SK-N-SH (cell line): ENCODE measurements at regions not wholly inside any gene's neighbourhood (a gene's known extent, or its start where the extent isn't known, plus 50 kb on each side); places are given as distances from the start of the nearest gene placed in this dataset.

ENCODE experiments used
- CTCF ChIA-PET: fragments of 300-600, 350-600 bp; formaldehyde crosslinking; extraction: SDS; loops from one replicate; lab custom pipeline; 2021; lab: Yijun Ruan, JAX
- POLR2A ChIA-PET: fragments of 350-600 bp; sonication (Branson Sonifier 250); formaldehyde crosslinking; extraction: SDS; loops from one replicate; lab custom pipeline; 2020; ENCODE audit warnings: antibody characterized with exemption, inconsistent platforms; lab: Yijun Ruan, JAX
- DNase-seq: peaks from one replicate; pipeline ENCODE4 v3.0.0; 2012
- H2AFZ ChIP-seq: fragments of 200-600 bp; sonication (generic); 2 replicates; pipeline ENCODE4 v1.8.1; 2016; ENCODE audit warnings: antibody characterized with exemption, mild to moderate bottlenecking, low read depth
- H3F3A ChIP-seq: fragments of 200-600 bp; sonication (generic); replicated peaks from 2 replicates; pipeline ENCODE3; 2016; ENCODE audit warnings: antibody characterized with exemption, mild to moderate bottlenecking; ENCODE audit not compliant: insufficient read depth
- H3K27ac ChIP-seq, 2 experiments: fragments of 200-500 bp in 1 of 2; fragments of 200-600 bp in 1 of 2; sonication (Bioruptor generic) in 1 of 2; sonication (generic), shearing (Covaris generic) in 1 of 2; 2 replicates each; pipeline versions ENCODE4 v1.5.1 to v1.6.1; 2014 to 2016; ENCODE audit warnings: low read depth in 2 of 2, inconsistent platforms in 1 of 2, low read length in 1 of 2, mild to moderate bottlenecking in 1 of 2, mixed read lengths in 1 of 2
- H3K27me3 ChIP-seq: fragments of 200-600 bp; sonication (generic), shearing (Covaris generic); 2 replicates; pipeline ENCODE4 v1.6.1; 2016; ENCODE audit warnings: mixed run types; ENCODE audit not compliant: insufficient read depth
- H3K36me3 ChIP-seq, 2 experiments: fragments of 200-500 bp in 1 of 2; fragments of 200-600 bp in 1 of 2; sonication (Bioruptor generic) in 1 of 2; sonication (generic) in 1 of 2; replicated peaks in 1 of 2; 2 replicates each; pipeline versions ENCODE3 to v1.5.1; 2014 to 2016; ENCODE audit warnings: low read length in 1 of 2, mild to moderate bottlenecking in 1 of 2; ENCODE audit not compliant: insufficient read depth in 2 of 2, control insufficient read depth in 1 of 2
- H3K4me1 ChIP-seq, 2 experiments: fragments of 200-500 bp in 1 of 2; fragments of 200-600 bp in 1 of 2; sonication (Bioruptor generic) in 1 of 2; sonication (generic), shearing (Covaris generic) in 1 of 2; 2 replicates each; pipeline versions ENCODE4 v1.5.1 to v1.6.1; 2014 to 2016; ENCODE audit warnings: low read depth in 1 of 2, low read length in 1 of 2, mixed run types in 1 of 2; ENCODE audit not compliant: insufficient read depth in 2 of 2, control insufficient read depth in 1 of 2
- H3K4me2 ChIP-seq: fragments of 200-600 bp; sonication (generic), shearing (Covaris generic); 2 replicates; pipeline ENCODE4 v1.6.1; 2017; ENCODE audit warnings: mixed run types
- H3K4me3 ChIP-seq, 2 experiments: fragments of 200-500 bp in 1 of 2; fragments of 200-600 bp in 1 of 2; sonication (Bioruptor generic) in 1 of 2; sonication (generic), shearing (Covaris generic) in 1 of 2; 2 replicates each; pipeline versions ENCODE4 v1.5.1 to v1.8.1; 2014 to 2016; ENCODE audit warnings: low read depth in 2 of 2, inconsistent platforms in 1 of 2, low read length in 1 of 2, mild to moderate bottlenecking in 1 of 2, mixed read lengths in 1 of 2, moderate library complexity in 1 of 2
- H3K79me2 ChIP-seq: fragments of 200-600 bp; sonication (generic); 2 replicates; pipeline ENCODE4 v1.8.1; 2017; ENCODE audit warnings: mild to moderate bottlenecking; ENCODE audit not compliant: insufficient read depth
- H3K9ac ChIP-seq: fragments of 200-600 bp; sonication (generic); 2 replicates; pipeline ENCODE4 v1.6.1; 2017; ENCODE audit warnings: mixed run types
- H3K9me2 ChIP-seq: fragments of 200-600 bp; sonication (generic); 2 replicates; pipeline ENCODE4 v1.6.1; 2017; ENCODE audit warnings: mixed run types
- H3K9me3 ChIP-seq: fragments of 200-600 bp; sonication (generic); 2 replicates; pipeline ENCODE4 v1.6.1; 2017; ENCODE audit warnings: mixed run types, mild to moderate bottlenecking, moderate library complexity
- H4K20me1 ChIP-seq: fragments of 200-600 bp; sonication (generic); 2 replicates; pipeline ENCODE4 v1.6.1; 2017; ENCODE audit warnings: mild to moderate bottlenecking, mixed run types; ENCODE audit not compliant: insufficient read depth
- CHD2 ChIP-seq: fragments of 150-350 bp; IDR thresholded peaks from 2 replicates; pipeline ENCODE4 v1.6.1; 2018; ENCODE audit warnings: low read length; ENCODE audit not compliant: partially characterized antibody
- ELF1 ChIP-seq: IDR thresholded peaks from 2 replicates; pipeline ENCODE4 v1.4.0; 2012
- EP300 ChIP-seq, 2 experiments: IDR thresholded peaks; 2 replicates each; pipeline versions ENCODE4 v1.4.0 to v1.6.1; 2012; ENCODE audit warnings: borderline replicate concordance in 1 of 2, low read depth in 1 of 2, low read length in 1 of 2
- FOXJ3 ChIP-seq: sonication (generic); formaldehyde crosslinking; IDR thresholded peaks from 2 replicates; pipeline ENCODE4 v1.5.1; 2020; ENCODE audit warnings: mild to moderate bottlenecking, missing genetic modification reagents
- FOXM1 ChIP-seq: IDR thresholded peaks from 2 replicates; pipeline ENCODE4 v1.4.0; 2012; ENCODE audit warnings: low read depth, mild to moderate bottlenecking
- GATA2 ChIP-seq: sonication (generic); formaldehyde crosslinking; IDR thresholded peaks from 2 replicates; pipeline ENCODE4 v1.5.0; 2020; ENCODE audit warnings: mild to moderate bottlenecking, missing genetic modification reagents
- JUND ChIP-seq: IDR thresholded peaks from 2 replicates; pipeline ENCODE4 v1.4.0; 2012
- MEF2A ChIP-seq: IDR thresholded peaks from 2 replicates; pipeline ENCODE4 v1.4.0; 2012; ENCODE audit warnings: low read depth, borderline replicate concordance
- NFIC ChIP-seq: IDR thresholded peaks from 2 replicates; pipeline ENCODE4 v1.4.0; 2012; ENCODE audit warnings: borderline replicate concordance
- POLR2AphosphoS5 ChIP-seq: IDR thresholded peaks from 2 replicates; pipeline ENCODE4 v1.6.1; 2012; ENCODE audit warnings: low read depth, low read length
- RAD21 ChIP-seq: IDR thresholded peaks from 2 replicates; pipeline ENCODE4 v1.6.1; 2012; ENCODE audit warnings: mild to moderate bottlenecking, low read length
- RCOR1 ChIP-seq: fragments of 150-350 bp; IDR thresholded peaks from 2 replicates; pipeline ENCODE4 v1.6.1; 2017; ENCODE audit warnings: antibody characterized with exemption, low read length
- RFX5 ChIP-seq: IDR thresholded peaks from 2 replicates; pipeline ENCODE4 v1.6.1; 2012; ENCODE audit warnings: mild to moderate bottlenecking, improper control_type of control experiment, low read length
- RXRA ChIP-seq: IDR thresholded peaks from 2 replicates; pipeline ENCODE4 v1.4.0; 2012; ENCODE audit warnings: low read depth, mild to moderate bottlenecking, borderline replicate concordance
- SMC3 ChIP-seq: IDR thresholded peaks from 2 replicates; pipeline ENCODE4 v1.6.1; 2012; ENCODE audit warnings: low read depth, low read length, improper control_type of control experiment
- TAF1 ChIP-seq: IDR thresholded peaks from 2 replicates; pipeline ENCODE4 v1.6.1; 2012; ENCODE audit warnings: low read depth, mild to moderate bottlenecking, low read length, moderate library complexity, borderline replicate concordance
- TCF12 ChIP-seq: IDR thresholded peaks from 2 replicates; pipeline ENCODE4 v1.4.0; 2012
- TEAD4 ChIP-seq: IDR thresholded peaks from 2 replicates; pipeline ENCODE4 v1.4.0; 2012; ENCODE audit warnings: mild to moderate bottlenecking, borderline replicate concordance; ENCODE audit not compliant: insufficient read depth
- YY1 ChIP-seq: IDR thresholded peaks from 2 replicates; pipeline ENCODE4 v1.4.0; 2012; ENCODE audit warnings: low read depth, mild to moderate bottlenecking
- WGBS: methylation state at CpG from one replicate; pipeline ENCODE4 v1.1.6; 2017; ENCODE audit warnings: low lambda C conversion rate; 5-methylcytosine and 5-hydroxymethylcytosine counted together
- TF ChIP-seq, protein P1 (sequence below): IDR thresholded peaks from 2 replicates; pipeline ENCODE4 v1.4.0; 2012; ENCODE audit warnings: low read depth, borderline replicate concordance
- TF ChIP-seq, protein P2 (sequence below): IDR thresholded peaks from 2 replicates; pipeline ENCODE4 v1.4.0; 2012; ENCODE audit warnings: low read depth, borderline replicate concordance
- TF ChIP-seq, protein P3 (sequence below): fragments of 150-350 bp; IDR thresholded peaks from 2 replicates; pipeline ENCODE4 v1.6.1; 2017; ENCODE audit warnings: antibody characterized with exemption, low read length, low read depth, borderline replicate concordance
- TF ChIP-seq, protein P4 (sequence below): IDR thresholded peaks from 2 replicates; pipeline ENCODE4 v1.4.0; 2012; ENCODE audit warnings: low read depth
- TF ChIP-seq, protein P5 (sequence below): fragments of 150-350 bp; IDR thresholded peaks from 2 replicates; pipeline ENCODE4 v1.6.1; 2016; ENCODE audit warnings: mild to moderate bottlenecking, low read depth, low read length
- TF ChIP-seq, protein P6 (sequence below): IDR thresholded peaks from 2 replicates; pipeline ENCODE4; 2012
- TF ChIP-seq, protein P7 (sequence below): IDR thresholded peaks from 2 replicates; pipeline ENCODE4 v1.6.1; 2012; ENCODE audit warnings: mild to moderate bottlenecking, low read depth, low read length, moderate library complexity

DNA sequence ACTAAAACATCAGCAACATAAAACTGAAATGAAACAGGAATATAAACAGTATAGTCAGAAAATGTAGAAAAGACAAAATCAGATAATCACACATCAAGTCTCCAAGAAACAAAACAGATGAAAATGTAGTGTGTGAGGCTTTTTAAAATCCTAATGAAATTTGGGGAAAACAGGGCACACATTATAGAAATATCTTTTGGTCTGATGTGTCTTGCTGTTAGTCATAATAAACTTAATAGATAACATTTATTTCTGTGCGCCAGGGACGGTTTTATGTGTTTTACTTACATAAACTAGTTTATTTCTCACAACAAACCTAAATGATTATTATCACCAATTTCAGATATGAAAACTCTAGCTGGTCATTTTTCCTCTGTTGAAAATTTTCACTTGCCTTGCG is 293.9 kb upstream of the GATB start:
- no peaks in the 10 kb centered on the region for H3K27me3 ChIP-seq
- H3K4me2 ChIP-seq, result no peak overlapping the region
- H3K79me2 ChIP-seq, result no peaks in the 10 kb centered on the region
- H2AFZ ChIP-seq, result no peak overlapping the region
- no peak overlapping the region for H3K4me3 ChIP-seq
- no peak overlapping the region for H3K9ac ChIP-seq
- peak overlapping the region in 1 of 2 experiments; percentile 85; a peak in 2 of 4 replicates for H3K27ac ChIP-seq
- no peaks in the 10 kb centered on the region for H4K20me1 ChIP-seq
- CTCF ChIA-PET, result interaction anchor here (1.0 kb wide), 1 partner anchor 9 kb away, joined by 4 read pairs; no protein-coding TSS in a partner anchor
- H3F3A ChIP-seq, result no peaks in the 10 kb centered on the region
- 16% methylated on average over 3 of the region's 3 CpGs for WGBS
- POLR2A ChIA-PET, result no interaction called here
- H3K36me3 ChIP-seq, result no peaks in the 10 kb centered on the region
- no peaks in the 10 kb centered on the region for H3K9me2 ChIP-seq
- peaks cover 0 to 2% of the 10 kb centered on the region in 2 experiments; a peak in 2 of 4 replicates for H3K4me1 ChIP-seq
- H3K9me3 ChIP-seq, result no peaks in the 10 kb centered on the region
- peak; percentile 31 for DNase-seq
- TF ChIP-seq, protein P1, sequence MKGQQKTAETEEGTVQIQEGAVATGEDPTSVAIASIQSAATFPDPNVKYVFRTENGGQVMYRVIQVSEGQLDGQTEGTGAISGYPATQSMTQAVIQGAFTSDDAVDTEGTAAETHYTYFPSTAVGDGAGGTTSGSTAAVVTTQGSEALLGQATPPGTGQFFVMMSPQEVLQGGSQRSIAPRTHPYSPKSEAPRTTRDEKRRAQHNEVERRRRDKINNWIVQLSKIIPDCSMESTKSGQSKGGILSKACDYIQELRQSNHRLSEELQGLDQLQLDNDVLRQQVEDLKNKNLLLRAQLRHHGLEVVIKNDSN, result no peak
- no peak for TF ChIP-seq SMC3
- TF ChIP-seq, protein P2, sequence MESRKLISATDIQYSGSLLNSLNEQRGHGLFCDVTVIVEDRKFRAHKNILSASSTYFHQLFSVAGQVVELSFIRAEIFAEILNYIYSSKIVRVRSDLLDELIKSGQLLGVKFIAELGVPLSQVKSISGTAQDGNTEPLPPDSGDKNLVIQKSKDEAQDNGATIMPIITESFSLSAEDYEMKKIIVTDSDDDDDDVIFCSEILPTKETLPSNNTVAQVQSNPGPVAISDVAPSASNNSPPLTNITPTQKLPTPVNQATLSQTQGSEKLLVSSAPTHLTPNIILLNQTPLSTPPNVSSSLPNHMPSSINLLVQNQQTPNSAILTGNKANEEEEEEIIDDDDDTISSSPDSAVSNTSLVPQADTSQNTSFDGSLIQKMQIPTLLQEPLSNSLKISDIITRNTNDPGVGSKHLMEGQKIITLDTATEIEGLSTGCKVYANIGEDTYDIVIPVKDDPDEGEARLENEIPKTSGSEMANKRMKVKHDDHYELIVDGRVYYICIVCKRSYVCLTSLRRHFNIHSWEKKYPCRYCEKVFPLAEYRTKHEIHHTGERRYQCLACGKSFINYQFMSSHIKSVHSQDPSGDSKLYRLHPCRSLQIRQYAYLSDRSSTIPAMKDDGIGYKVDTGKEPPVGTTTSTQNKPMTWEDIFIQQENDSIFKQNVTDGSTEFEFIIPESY, result no peak
- TF ChIP-seq, protein P3, sequence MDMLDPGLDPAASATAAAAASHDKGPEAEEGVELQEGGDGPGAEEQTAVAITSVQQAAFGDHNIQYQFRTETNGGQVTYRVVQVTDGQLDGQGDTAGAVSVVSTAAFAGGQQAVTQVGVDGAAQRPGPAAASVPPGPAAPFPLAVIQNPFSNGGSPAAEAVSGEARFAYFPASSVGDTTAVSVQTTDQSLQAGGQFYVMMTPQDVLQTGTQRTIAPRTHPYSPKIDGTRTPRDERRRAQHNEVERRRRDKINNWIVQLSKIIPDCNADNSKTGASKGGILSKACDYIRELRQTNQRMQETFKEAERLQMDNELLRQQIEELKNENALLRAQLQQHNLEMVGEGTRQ, result no peak
- TF ChIP-seq, protein P4, sequence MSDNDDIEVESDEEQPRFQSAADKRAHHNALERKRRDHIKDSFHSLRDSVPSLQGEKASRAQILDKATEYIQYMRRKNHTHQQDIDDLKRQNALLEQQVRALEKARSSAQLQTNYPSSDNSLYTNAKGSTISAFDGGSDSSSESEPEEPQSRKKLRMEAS, result no peak
- TF ChIP-seq EP300 (IDR thresholded peaks at IDR 0.05; ENCODE audit: borderline replicate concordance in 1 of 2, low read depth in 1 of 2, low read length in 1 of 2), result peak in 1 of 2 experiments; percentile 87; a peak in 2 of 4 replicates
- no peak for TF ChIP-seq RFX5
- TF ChIP-seq YY1, result no peak
- TF ChIP-seq TCF12, result no peak
- no peak for TF ChIP-seq TEAD4
- no peak for TF ChIP-seq RAD21
- peak; percentile 70 for TF ChIP-seq RCOR1
- no peak for TF ChIP-seq ELF1
- TF ChIP-seq, protein P5, sequence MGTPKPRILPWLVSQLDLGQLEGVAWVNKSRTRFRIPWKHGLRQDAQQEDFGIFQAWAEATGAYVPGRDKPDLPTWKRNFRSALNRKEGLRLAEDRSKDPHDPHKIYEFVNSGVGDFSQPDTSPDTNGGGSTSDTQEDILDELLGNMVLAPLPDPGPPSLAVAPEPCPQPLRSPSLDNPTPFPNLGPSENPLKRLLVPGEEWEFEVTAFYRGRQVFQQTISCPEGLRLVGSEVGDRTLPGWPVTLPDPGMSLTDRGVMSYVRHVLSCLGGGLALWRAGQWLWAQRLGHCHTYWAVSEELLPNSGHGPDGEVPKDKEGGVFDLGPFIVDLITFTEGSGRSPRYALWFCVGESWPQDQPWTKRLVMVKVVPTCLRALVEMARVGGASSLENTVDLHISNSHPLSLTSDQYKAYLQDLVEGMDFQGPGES, result no peak
- TF ChIP-seq GATA2 (CRISPR knock-in tag), result peak; percentile 86
- TF ChIP-seq, protein P6, sequence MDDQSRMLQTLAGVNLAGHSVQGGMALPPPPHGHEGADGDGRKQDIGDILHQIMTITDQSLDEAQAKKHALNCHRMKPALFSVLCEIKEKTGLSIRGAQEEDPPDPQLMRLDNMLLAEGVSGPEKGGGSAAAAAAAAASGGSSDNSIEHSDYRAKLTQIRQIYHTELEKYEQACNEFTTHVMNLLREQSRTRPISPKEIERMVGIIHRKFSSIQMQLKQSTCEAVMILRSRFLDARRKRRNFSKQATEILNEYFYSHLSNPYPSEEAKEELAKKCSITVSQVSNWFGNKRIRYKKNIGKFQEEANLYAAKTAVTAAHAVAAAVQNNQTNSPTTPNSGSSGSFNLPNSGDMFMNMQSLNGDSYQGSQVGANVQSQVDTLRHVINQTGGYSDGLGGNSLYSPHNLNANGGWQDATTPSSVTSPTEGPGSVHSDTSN, result no peak
- TF ChIP-seq TAF1, result no peak
- TF ChIP-seq NFIC, result no peak
- TF ChIP-seq, protein P7, sequence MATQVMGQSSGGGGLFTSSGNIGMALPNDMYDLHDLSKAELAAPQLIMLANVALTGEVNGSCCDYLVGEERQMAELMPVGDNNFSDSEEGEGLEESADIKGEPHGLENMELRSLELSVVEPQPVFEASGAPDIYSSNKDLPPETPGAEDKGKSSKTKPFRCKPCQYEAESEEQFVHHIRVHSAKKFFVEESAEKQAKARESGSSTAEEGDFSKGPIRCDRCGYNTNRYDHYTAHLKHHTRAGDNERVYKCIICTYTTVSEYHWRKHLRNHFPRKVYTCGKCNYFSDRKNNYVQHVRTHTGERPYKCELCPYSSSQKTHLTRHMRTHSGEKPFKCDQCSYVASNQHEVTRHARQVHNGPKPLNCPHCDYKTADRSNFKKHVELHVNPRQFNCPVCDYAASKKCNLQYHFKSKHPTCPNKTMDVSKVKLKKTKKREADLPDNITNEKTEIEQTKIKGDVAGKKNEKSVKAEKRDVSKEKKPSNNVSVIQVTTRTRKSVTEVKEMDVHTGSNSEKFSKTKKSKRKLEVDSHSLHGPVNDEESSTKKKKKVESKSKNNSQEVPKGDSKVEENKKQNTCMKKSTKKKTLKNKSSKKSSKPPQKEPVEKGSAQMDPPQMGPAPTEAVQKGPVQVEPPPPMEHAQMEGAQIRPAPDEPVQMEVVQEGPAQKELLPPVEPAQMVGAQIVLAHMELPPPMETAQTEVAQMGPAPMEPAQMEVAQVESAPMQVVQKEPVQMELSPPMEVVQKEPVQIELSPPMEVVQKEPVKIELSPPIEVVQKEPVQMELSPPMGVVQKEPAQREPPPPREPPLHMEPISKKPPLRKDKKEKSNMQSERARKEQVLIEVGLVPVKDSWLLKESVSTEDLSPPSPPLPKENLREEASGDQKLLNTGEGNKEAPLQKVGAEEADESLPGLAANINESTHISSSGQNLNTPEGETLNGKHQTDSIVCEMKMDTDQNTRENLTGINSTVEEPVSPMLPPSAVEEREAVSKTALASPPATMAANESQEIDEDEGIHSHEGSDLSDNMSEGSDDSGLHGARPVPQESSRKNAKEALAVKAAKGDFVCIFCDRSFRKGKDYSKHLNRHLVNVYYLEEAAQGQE, result no peak
- TF ChIP-seq POLR2AphosphoS5, result no peak
- no peak for TF ChIP-seq MEF2A
- no peak for TF ChIP-seq FOXM1
- no peak for TF ChIP-seq RXRA
- no peak for TF ChIP-seq JUND
- peak; percentile 27 for TF ChIP-seq CHD2
- TF ChIP-seq FOXJ3 (CRISPR knock-in tag), result peak; percentile 73
